ENCODE measurements at regions not wholly inside any gene's neighbourhood (a gene's known extent, or its start where the extent isn't known, plus 50 kb on each side); places are given as distances from the start of the nearest gene placed in this dataset.
A peak's percentile ranks its signal among the peaks of the same experiment; 100 is the strongest.

DNA sequence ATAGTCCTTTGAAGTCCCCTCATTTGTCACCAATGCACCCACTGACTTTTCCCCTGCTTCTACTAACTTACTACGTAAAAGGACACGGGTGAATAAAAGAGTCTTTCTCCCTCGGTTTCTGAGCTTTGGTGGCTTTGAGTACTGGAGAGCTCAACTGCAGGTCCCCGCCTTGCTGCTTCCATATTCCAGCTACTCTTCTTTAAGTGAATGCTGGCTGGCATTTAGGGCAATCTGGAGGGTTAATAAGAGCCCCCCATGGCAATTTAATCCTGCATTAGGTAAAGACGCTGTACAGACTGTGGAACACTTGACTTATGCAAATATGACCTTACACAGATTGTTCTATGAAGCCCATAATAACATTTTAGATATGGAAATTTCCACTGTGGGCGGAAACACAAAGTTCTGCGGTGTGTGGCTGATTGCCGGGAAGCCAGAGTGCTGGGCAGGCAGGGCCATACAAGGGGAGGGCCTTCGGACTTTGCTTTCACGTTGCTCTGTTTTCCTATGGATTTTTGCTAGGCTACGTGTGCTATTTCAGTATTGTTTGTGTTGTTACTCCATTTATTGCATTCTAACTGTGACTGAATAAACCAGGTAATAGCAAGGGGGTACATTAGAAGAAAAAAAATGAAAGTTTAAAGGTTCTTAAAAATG is 97.5 kb downstream of the SLC10A2 start:
- Histone ChIP-seq H3K36me3 (ENCODE audit: insufficient read depth, low read length) (no peaks in the 10 kb centered on the region), H3K27ac (ENCODE audit: low read depth, low read length, poor library complexity, severe bottlenecking) (peak overlapping the region; percentile 79), H3K9me2 (ENCODE audit: low read depth, low read length) (no peaks in the 10 kb centered on the region), H2AFZ (ENCODE audit: low read length) (0 out of 2 replicates have a peak overlapping the region, but pooled peaks have one; percentile 26), H3K9ac (ENCODE audit: low read length) (peak overlapping the region; percentile 45), H3K4me2 (ENCODE audit: low read length) (peak overlapping the region; percentile 53), H3K27me3 (ENCODE audit: insufficient read depth, low read length) (no peaks in the 10 kb centered on the region), H3K4me3 (ENCODE audit: low read depth, low read length, poor library complexity, severe bottlenecking) (peak overlapping the region; percentile 23), H4K20me1 (ENCODE audit: insufficient read depth, low read length) (no peaks in the 10 kb centered on the region), H3K9me3 (ENCODE audit: low read length) (no peaks in the 10 kb centered on the region; the same call in 1 of the 2 replicates), H3K4me1 (ENCODE audit: insufficient read depth, low read length, severe bottlenecking) (peaks cover 60% of the 10 kb centered on the region), H3F3A (ENCODE audit: insufficient read depth, low read length) (0 out of 2 replicates have a peak, but pooled peaks cover 7% of the 10 kb centered on the region), H3K79me2 (ENCODE audit: insufficient read depth, low read length) (no peaks in the 10 kb centered on the region)
- TF ChIP-seq, protein P1, sequence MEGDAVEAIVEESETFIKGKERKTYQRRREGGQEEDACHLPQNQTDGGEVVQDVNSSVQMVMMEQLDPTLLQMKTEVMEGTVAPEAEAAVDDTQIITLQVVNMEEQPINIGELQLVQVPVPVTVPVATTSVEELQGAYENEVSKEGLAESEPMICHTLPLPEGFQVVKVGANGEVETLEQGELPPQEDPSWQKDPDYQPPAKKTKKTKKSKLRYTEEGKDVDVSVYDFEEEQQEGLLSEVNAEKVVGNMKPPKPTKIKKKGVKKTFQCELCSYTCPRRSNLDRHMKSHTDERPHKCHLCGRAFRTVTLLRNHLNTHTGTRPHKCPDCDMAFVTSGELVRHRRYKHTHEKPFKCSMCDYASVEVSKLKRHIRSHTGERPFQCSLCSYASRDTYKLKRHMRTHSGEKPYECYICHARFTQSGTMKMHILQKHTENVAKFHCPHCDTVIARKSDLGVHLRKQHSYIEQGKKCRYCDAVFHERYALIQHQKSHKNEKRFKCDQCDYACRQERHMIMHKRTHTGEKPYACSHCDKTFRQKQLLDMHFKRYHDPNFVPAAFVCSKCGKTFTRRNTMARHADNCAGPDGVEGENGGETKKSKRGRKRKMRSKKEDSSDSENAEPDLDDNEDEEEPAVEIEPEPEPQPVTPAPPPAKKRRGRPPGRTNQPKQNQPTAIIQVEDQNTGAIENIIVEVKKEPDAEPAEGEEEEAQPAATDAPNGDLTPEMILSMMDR (IDR thresholded peaks at IDR 0.05; ENCODE audit: low read length), result no peak

DNA sequence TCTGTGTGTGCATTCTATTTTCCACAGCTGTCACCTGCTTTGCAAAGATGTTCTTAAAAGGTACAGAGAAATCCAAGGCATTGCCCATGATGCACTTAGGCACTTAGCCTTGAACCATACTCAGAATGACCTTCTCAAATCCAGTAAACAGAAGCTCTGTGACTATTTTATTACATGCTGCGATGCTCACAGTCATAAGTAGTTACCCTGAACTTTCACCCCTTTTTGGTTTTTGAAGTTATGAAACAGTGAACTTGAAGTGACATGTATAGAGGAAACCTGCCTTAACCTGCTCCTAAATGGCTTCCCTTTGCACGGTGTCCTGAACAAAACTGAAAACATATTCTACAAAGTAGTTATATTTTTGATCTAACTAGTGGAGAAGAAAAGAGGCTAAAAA is 100.4 kb downstream of the SLC10A2 start:
- no peaks in the 10 kb centered on the region for H3K27me3 ChIP-seq (ENCODE audit: insufficient read depth, low read length)
- no peaks in the 10 kb centered on the region for H3K9me2 ChIP-seq (ENCODE audit: low read depth, low read length)
- H4K20me1 ChIP-seq (ENCODE audit: insufficient read depth, low read length), result no peaks in the 10 kb centered on the region
- 0 out of 2 replicates have a peak, but pooled peaks cover 7% of the 10 kb centered on the region for H3F3A ChIP-seq (ENCODE audit: insufficient read depth, low read length)
- no peaks in the 10 kb centered on the region; the same call in 1 of the 2 replicates for H3K9me3 ChIP-seq (ENCODE audit: low read length)
- peak overlapping the region; percentile 65 for H2AFZ ChIP-seq (ENCODE audit: low read length)
- peaks cover 56% of the 10 kb centered on the region for H3K4me1 ChIP-seq (ENCODE audit: insufficient read depth, low read length, severe bottlenecking)
- H3K4me2 ChIP-seq (ENCODE audit: low read length), result no peak overlapping the region
- H3K79me2 ChIP-seq (ENCODE audit: insufficient read depth, low read length), result no peaks in the 10 kb centered on the region
- H3K27ac ChIP-seq (ENCODE audit: low read depth, low read length, poor library complexity, severe bottlenecking), result peak overlapping the region; percentile 79
- no peak overlapping the region for H3K4me3 ChIP-seq (ENCODE audit: low read depth, low read length, poor library complexity, severe bottlenecking)
- 0 out of 2 replicates have a peak overlapping the region, but pooled peaks have one; percentile 11 for H3K9ac ChIP-seq (ENCODE audit: low read length)
- TF ChIP-seq, protein P1 (IDR thresholded peaks at IDR 0.05; ENCODE audit: low read length), result no peak
- TF ChIP-seq EZH2 (IDR thresholded peaks at IDR 0.05; ENCODE audit: borderline replicate concordance, low read length), result no peak
- H3K36me3 ChIP-seq (ENCODE audit: insufficient read depth, low read length), result no peaks in the 10 kb centered on the region

DNA sequence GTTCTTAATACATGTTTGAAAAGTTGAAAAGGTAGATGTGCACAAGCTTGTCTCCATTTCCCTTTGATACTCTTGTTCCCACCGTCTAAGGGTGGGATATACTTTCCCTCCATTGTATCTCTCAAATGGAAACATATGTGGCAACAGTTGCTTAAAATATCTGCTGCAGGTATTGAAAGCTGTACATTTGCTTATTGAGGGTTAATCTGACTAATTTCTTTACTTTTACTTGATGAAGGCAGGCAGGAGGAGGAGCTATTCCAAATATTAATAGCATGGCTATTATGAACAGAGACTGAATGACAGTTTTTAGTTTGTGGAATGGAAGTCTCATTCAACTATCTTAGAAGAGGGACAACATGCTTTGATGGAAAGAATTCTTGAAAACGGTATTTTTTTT is 103.8 kb downstream of the SLC10A2 start:
- peaks cover 23% of the 10 kb centered on the region for H3K4me1 ChIP-seq (ENCODE audit: insufficient read depth, low read length, severe bottlenecking)
- H3K4me2 ChIP-seq (ENCODE audit: low read length), result no peak overlapping the region
- no peak for TF ChIP-seq EZH2 (IDR thresholded peaks at IDR 0.05; ENCODE audit: borderline replicate concordance, low read length)
- TF ChIP-seq, protein P1 (IDR thresholded peaks at IDR 0.05; ENCODE audit: low read length), result no peak

More for the DNA sequence above, 103.8 kb downstream of the SLC10A2 start:
- Histone ChIP-seq H3K27ac (ENCODE audit: low read depth, low read length, poor library complexity, severe bottlenecking) (no peak overlapping the region), H3K9ac (ENCODE audit: low read length) (no peak overlapping the region), H3K9me2 (ENCODE audit: low read depth, low read length) (no peaks in the 10 kb centered on the region), H3K36me3 (ENCODE audit: insufficient read depth, low read length) (no peaks in the 10 kb centered on the region), H3K9me3 (ENCODE audit: low read length) (no peaks in the 10 kb centered on the region; the same call in 1 of the 2 replicates), H3F3A (ENCODE audit: insufficient read depth, low read length) (peaks cover 12% of the 10 kb centered on the region; the same call in 1 of the 2 replicates), H4K20me1 (ENCODE audit: insufficient read depth, low read length) (no peaks in the 10 kb centered on the region), H3K79me2 (ENCODE audit: insufficient read depth, low read length) (no peaks in the 10 kb centered on the region), H3K4me3 (ENCODE audit: low read depth, low read length, poor library complexity, severe bottlenecking) (no peak overlapping the region), H3K27me3 (ENCODE audit: insufficient read depth, low read length) (no peaks in the 10 kb centered on the region), H2AFZ (ENCODE audit: low read length) (no peak overlapping the region)

All from OCI-LY1 (cell line).